K562 (cell line): ENCODE measurements at regions not wholly inside any gene's neighbourhood (a gene's known extent, or its start where the extent isn't known, plus 50 kb on each side); places are given as distances from the start of the nearest gene placed in this dataset.

Experiments used
- ATAC-seq: fragments of 200-7000 bp; cut with Tn5 transposase; 3 replicates; pipeline ENCODE4 v1.9.1; 2020; ENCODE audit warnings: moderate library complexity
- BruUV-seq: library from RNA; stranded (reverse); fragments of 400-500 nt; replicated peaks from 2 replicates; lab custom pipeline; 2021; lab: Mats Ljungman, UMichigan
- CTCF ChIA-PET: fragments of 300-600 bp; formaldehyde crosslinking; extraction: SDS; loops from one replicate; lab custom pipeline; 2021; ENCODE audit warnings: low intra/inter-chr PET ratio; lab: Yijun Ruan, JAX
- POLR2A ChIA-PET: fragments of 300-600, 350-650 bp; sonication (Branson Sonifier 250); formaldehyde crosslinking; extraction: SDS; loops from one replicate; lab custom pipeline; 2021; ENCODE audit warnings: antibody characterized with exemption, inconsistent platforms; lab: Yijun Ruan, JAX
- DNase-seq, 4 experiments: peaks; one replicate each; pipeline versions ENCODE4 v3.0.0 to v3.0.0-alpha.2; 2011 to 2018; ENCODE audit warnings: low spot score in 3 of 4, mixed read lengths in 3 of 4; ENCODE audit errors: extremely low read depth in 1 of 4
- FAIRE-seq: peaks from 2 replicates; lab custom pipeline; 2011; peaks lifted over from hg19 to GRCh38; lab: Jason Lieb, UNC
- H2AFZ ChIP-seq: 2 replicates; pipeline ENCODE4 v1.6.0; 2011; ENCODE audit warnings: low read depth, low read length, control low read depth, inconsistent platforms
- H3K27ac ChIP-seq: fragments of 200-600 bp; 3 replicates; pipeline ENCODE4 v1.8.0; 2011; ENCODE audit warnings: low read depth, mild to moderate bottlenecking, control low read depth, inconsistent platforms, low read length, moderate library complexity, mixed read lengths; ENCODE audit errors: extremely low read depth
- H3K27me3 ChIP-seq, 2 experiments: fragments of 300-600 bp in 1 of 2; 2 replicates in 1 of 2; 3 replicates in 1 of 2; pipeline versions ENCODE4 v1.6.0 to v1.8.0; 2011; ENCODE audit warnings: inconsistent platforms in 2 of 2, low read length in 2 of 2, mild to moderate bottlenecking in 1 of 2, mixed read lengths in 1 of 2, moderate library complexity in 1 of 2; ENCODE audit not compliant: control insufficient read depth in 2 of 2, insufficient read depth in 2 of 2
- H3K36me3 ChIP-seq: fragments of 300-600 bp; 3 replicates; pipeline ENCODE4 v1.8.0; 2011; ENCODE audit warnings: mild to moderate bottlenecking, low read length, inconsistent platforms; ENCODE audit not compliant: control insufficient read depth, insufficient read depth
- H3K4me1 ChIP-seq, 2 experiments: fragments of 200-600 bp in 1 of 2; replicated peaks in 1 of 2; 2 replicates in 1 of 2; 3 replicates in 1 of 2; pipeline versions ENCODE4 v1.5.1 to v1.8.0; 2011; ENCODE audit warnings: inconsistent platforms in 2 of 2, low read length in 2 of 2, mild to moderate bottlenecking in 1 of 2, mixed read lengths in 1 of 2, moderate library complexity in 1 of 2; ENCODE audit not compliant: control insufficient read depth in 2 of 2, insufficient read depth in 2 of 2
- H3K4me2 ChIP-seq: 2 replicates; pipeline ENCODE4 v1.6.1; 2011; ENCODE audit warnings: low read length, control low read depth, inconsistent platforms, mixed read lengths; ENCODE audit not compliant: insufficient read depth
- H3K4me3 ChIP-seq: fragments of 200-600 bp; sonication (generic), shearing (Covaris generic); 2 replicates; pipeline ENCODE4 v1.5.1; 2016; ENCODE audit warnings: control low read depth, inconsistent platforms
- H3K79me2 ChIP-seq: fragments of 200-600 bp; 3 replicates; pipeline ENCODE4 v1.8.0; 2011; ENCODE audit warnings: low read length, inconsistent platforms; ENCODE audit not compliant: control insufficient read depth, insufficient read depth
- H3K9ac ChIP-seq, 2 experiments: 2 replicates each; pipeline versions ENCODE4 v1.6.0 to v1.6.1; 2011; ENCODE audit warnings: low read depth in 2 of 2, low read length in 2 of 2, control low read depth in 1 of 2, inconsistent platforms in 1 of 2, mild to moderate bottlenecking in 1 of 2, mixed read lengths in 1 of 2; ENCODE audit not compliant: insufficient read depth in 1 of 2
- H3K9me1 ChIP-seq: one replicate; pipeline ENCODE4 v1.6.0; 2011; ENCODE audit warnings: inconsistent platforms, mild to moderate bottlenecking, low read length, moderate library complexity; ENCODE audit not compliant: control insufficient read depth, insufficient read depth
- H3K9me3 ChIP-seq: replicated peaks from 2 replicates; pipeline ENCODE4 v1.5.1; 2011; ENCODE audit warnings: low read depth, low read length, inconsistent platforms; ENCODE audit not compliant: control insufficient read depth, insufficient read depth
- H4K20me1 ChIP-seq: replicated peaks from 2 replicates; pipeline ENCODE4 v1.6.1; 2011; ENCODE audit warnings: low read length, inconsistent platforms, mixed read lengths; ENCODE audit not compliant: control insufficient read depth, insufficient read depth
- BDP1 ChIP-seq: IDR thresholded peaks from 3 replicates; pipeline ENCODE4 v1.6.1; 2011; ENCODE audit not compliant: insufficient read length, insufficient read depth
- FOXM1 ChIP-seq, 2 experiments: fragments of 450-650 bp in 1 of 2; sonication (generic) in 1 of 2; formaldehyde crosslinking in 1 of 2; IDR thresholded peaks; 2 replicates each; pipeline versions ENCODE4 v1.6.1 to v1.9.0; 2017 to 2022; ENCODE audit warnings: low read depth in 2 of 2, mild to moderate bottlenecking in 2 of 2, missing genetic modification reagents in 1 of 2, moderate library complexity in 1 of 2
- HEY1 ChIP-seq: fragments of 250-450 bp; sonication (Bioruptor Pico); IDR thresholded peaks from 2 replicates; pipeline ENCODE4 v1.5.0; 2020; ENCODE audit warnings: mild to moderate bottlenecking, moderate library complexity, borderline replicate concordance
- MCM7 ChIP-seq, 2 experiments: fragments of 450-650 bp; IDR thresholded peaks; 2 replicates each; pipeline ENCODE4 v1.6.1; 2016 to 2018
- MXI1 ChIP-seq: IDR thresholded peaks from 2 replicates; pipeline ENCODE4 v1.6.1; 2011; ENCODE audit warnings: low read depth, mild to moderate bottlenecking, improper control_type of control experiment, low read length
- TAF7 ChIP-seq: fragments of 450-650 bp; IDR thresholded peaks from 2 replicates; pipeline ENCODE4 v1.6.1; 2016; ENCODE audit warnings: missing genetic modification characterization, missing compliant biosample characterization
- ZNF764 ChIP-seq: fragments of 250-450 bp; sonication (Bioruptor Pico); IDR thresholded peaks from 2 replicates; pipeline ENCODE4 v1.4.0; 2020; ENCODE audit warnings: low read depth, mild to moderate bottlenecking, moderate library complexity
- WGBS: fragments of 100-300 bp; shearing (Covaris generic); methylation state at CpG from one replicate; pipeline ENCODE4 v1.1.6; 2016; ENCODE audit warnings: low coverage, mixed read lengths; ENCODE audit not compliant: insufficient coverage; ENCODE audit errors: missing lambda C conversion rate; 5-methylcytosine and 5-hydroxymethylcytosine counted together
- in situ Hi-C: fragments of 300-500 bp; cut with MboI; formaldehyde crosslinking; loops from 4 replicates; pipeline ENCODE4 v1.15.0; 2018; ENCODE audit warnings: inconsistent platforms, mixed read lengths
- intact Hi-C: fragments of 100-400 bp; cut with micrococcal nuclease; formaldehyde crosslinking; loops from 2 replicates; pipeline ENCODE4 v1.14.2; 2022
- TF ChIP-seq, protein P1 (sequence below): fragments of 250-450 bp; sonication (Bioruptor Pico); IDR thresholded peaks from 2 replicates; pipeline ENCODE4 v1.4.0; 2020; ENCODE audit warnings: mild to moderate bottlenecking, moderate library complexity

DNA sequence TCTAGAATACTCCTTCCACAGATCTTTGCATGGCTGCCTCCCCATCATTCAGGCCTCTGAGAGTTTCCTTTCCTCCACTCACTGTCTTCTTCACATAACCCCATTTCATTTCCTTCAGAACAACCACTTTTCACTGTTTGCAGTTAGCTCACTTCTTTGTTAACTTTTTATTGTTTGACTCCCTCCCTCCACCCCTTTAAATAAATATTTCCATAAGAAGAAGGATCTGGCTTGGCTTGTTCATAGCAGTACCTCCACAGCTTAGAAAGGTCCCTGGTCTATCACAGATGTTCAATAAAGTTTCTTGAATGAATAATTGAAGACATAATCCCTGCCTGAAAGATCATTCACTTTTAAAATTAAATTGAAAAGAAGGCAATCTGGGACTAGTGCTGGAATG, 661.6 kb downstream of the ACTL7B start (continued):
- TF ChIP-seq TAF7, result no peak

DNA sequence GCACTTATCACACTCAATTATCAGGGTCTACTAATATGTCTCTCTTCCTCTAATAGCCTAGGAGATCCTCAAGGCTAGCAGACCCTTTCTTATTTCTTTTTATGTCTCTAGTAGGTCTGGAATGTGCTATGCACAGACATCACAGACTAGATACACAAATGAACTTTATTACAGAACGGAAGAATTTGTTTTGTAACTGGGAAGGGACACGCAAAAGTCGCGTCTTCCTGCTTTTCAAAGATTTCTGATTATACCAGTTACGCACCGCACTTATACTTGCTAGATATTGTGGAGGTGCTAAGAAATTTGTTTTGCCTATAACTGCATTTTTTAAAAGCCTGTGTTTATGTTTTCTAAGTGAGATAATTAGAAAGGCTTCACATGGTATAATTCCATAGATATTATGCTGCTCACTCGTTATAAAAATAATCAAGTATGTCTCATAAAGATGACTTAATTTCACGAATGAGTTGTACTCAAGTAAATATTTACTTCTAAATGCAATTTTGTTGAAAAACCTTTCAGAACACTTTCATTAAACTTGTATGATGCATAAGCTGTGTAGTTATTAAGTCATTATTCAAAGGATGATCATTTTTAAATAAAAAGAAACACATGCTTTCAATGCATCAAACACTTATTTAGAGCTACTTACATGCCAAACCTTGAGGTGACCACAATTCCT, 662.6 kb downstream of the ACTL7B start:
- Histone ChIP-seq H3K36me3 (no peaks in the 10 kb centered on the region), H3K4me2 (no peak overlapping the region), H3K9me3 (no peaks in the 10 kb centered on the region), H3K4me3 (no peak overlapping the region), H3K9ac (no peak overlapping the region), H3K27me3 (peaks cover 0 to 7% of the 10 kb centered on the region in 2 experiments; a peak in 2 of 5 replicates), H3K9me1 (no peaks in the 10 kb centered on the region), H3K27ac (no peak overlapping the region), H3K79me2 (no peaks in the 10 kb centered on the region), H2AFZ (no peak overlapping the region), H3K4me1 (no peaks in the 10 kb centered on the region), H4K20me1 (no peaks in the 10 kb centered on the region)
- FAIRE-seq, result no peak
- in situ Hi-C loops (no loop called here), intact Hi-C loops (no loop called here)
- ATAC-seq, result no peak
- no peak for TF ChIP-seq FOXM1 (IDR thresholded peaks at IDR 0.05; ENCODE audit: low read depth)
- no peak for TF ChIP-seq FOXM1 (CRISPR knock-in tag; IDR thresholded peaks at IDR 0.05; ENCODE audit: low read depth)
- TF ChIP-seq ZNF764 (CRISPR knock-in tag), result no peak
- no peak for TF ChIP-seq MCM7 (IDR thresholded peaks at IDR 0.05)
- no peak for TF ChIP-seq BDP1
- TF ChIP-seq, protein P1, sequence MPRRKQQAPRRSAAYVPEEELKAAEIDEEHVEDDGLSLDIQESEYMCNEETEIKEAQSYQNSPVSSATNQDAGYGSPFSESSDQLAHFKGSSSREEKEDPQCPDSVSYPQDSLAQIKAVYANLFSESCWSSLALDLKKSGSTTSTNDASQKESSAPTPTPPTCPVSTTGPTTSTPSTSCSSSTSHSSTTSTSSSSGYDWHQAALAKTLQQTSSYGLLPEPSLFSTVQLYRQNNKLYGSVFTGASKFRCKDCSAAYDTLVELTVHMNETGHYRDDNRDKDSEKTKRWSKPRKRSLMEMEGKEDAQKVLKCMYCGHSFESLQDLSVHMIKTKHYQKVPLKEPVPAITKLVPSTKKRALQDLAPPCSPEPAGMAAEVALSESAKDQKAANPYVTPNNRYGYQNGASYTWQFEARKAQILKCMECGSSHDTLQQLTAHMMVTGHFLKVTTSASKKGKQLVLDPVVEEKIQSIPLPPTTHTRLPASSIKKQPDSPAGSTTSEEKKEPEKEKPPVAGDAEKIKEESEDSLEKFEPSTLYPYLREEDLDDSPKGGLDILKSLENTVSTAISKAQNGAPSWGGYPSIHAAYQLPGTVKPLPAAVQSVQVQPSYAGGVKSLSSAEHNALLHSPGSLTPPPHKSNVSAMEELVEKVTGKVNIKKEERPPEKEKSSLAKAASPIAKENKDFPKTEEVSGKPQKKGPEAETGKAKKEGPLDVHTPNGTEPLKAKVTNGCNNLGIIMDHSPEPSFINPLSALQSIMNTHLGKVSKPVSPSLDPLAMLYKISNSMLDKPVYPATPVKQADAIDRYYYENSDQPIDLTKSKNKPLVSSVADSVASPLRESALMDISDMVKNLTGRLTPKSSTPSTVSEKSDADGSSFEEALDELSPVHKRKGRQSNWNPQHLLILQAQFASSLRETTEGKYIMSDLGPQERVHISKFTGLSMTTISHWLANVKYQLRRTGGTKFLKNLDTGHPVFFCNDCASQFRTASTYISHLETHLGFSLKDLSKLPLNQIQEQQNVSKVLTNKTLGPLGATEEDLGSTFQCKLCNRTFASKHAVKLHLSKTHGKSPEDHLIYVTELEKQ (CRISPR knock-in tag), result no peak
- TF ChIP-seq HEY1 (CRISPR knock-in tag), result no peak
- TF ChIP-seq MXI1, result no peak
- BruUV-seq, result no TSS peak
- POLR2A ChIA-PET, result no interaction called here
- WGBS, result 13% methylated on average over 8 of the region's 8 CpGs
- CTCF ChIA-PET, result no interaction called here
- no peak for DNase-seq
